ENCODE measurements at regions not wholly inside any gene's neighbourhood (a gene's known extent, or its start where the extent isn't known, plus 50 kb on each side); places are given as distances from the start of the nearest gene placed in this dataset.

DNA sequence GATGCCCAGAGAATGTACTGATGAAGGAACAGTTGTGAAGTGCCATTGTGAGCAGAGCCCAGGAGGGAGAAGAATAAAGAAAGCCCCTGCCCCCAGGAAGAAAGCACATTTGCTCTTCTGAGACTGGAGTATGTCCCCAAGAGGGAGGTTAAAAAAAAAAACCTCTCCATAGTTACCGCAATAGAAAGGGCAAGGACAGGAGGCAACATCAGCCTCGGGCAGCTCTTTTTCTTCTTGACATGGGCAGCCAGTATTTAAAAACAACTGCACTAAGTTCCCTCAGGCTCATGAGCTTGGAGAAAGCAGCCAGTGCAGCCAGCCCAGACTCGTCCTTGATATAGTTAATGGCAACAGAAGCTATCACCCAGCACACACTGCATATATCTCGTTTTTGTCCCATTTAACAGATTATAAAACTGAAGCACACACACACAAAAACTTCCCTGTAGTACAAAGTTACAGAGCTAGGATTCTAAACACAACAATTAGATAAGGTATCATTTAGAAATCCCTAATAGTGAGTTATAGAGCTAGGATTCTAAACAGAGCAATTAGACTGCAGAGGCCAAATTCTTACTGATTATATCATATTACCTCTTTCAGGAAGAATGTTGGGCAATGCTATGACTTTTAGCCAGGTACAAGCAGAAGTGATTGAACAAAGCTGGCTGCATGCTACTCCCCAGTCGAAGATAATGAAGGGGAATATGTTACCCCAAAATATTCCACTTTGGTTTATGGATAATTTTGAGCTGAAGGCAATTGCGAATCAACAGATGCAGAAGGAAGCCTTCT, 823.5 kb downstream of the GRID1 start:
- no peaks in the 10 kb centered on the region for H3K9me3 ChIP-seq
- 50 to 52% methylated on average over 6 of the region's 6 CpGs for WGBS, 2 donors (ENCODE audit: low coverage in 1 of 2)
- no peak overlapping the region for H3K27ac ChIP-seq
- ATAC-seq = no peak
- H3K4me3 ChIP-seq = no peak overlapping the region
- no peaks in the 10 kb centered on the region for H3K4me1 ChIP-seq
- H3K36me3 ChIP-seq = no peaks in the 10 kb centered on the region
- H3K27me3 ChIP-seq = peaks cover 7% of the 10 kb centered on the region
- TF ChIP-seq POLR2A (IDR thresholded peaks at IDR 0.05) = no peak
- no peak for TF ChIP-seq EP300 (IDR thresholded peaks at IDR 0.05)
- TF ChIP-seq POLR2AphosphoS5 (IDR thresholded peaks at IDR 0.05) = no peak
- TF ChIP-seq, protein P1, sequence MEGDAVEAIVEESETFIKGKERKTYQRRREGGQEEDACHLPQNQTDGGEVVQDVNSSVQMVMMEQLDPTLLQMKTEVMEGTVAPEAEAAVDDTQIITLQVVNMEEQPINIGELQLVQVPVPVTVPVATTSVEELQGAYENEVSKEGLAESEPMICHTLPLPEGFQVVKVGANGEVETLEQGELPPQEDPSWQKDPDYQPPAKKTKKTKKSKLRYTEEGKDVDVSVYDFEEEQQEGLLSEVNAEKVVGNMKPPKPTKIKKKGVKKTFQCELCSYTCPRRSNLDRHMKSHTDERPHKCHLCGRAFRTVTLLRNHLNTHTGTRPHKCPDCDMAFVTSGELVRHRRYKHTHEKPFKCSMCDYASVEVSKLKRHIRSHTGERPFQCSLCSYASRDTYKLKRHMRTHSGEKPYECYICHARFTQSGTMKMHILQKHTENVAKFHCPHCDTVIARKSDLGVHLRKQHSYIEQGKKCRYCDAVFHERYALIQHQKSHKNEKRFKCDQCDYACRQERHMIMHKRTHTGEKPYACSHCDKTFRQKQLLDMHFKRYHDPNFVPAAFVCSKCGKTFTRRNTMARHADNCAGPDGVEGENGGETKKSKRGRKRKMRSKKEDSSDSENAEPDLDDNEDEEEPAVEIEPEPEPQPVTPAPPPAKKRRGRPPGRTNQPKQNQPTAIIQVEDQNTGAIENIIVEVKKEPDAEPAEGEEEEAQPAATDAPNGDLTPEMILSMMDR (IDR thresholded peaks at IDR 0.05) = no peak

- ATAC-seq = no peak
- no peaks in the 10 kb centered on the region for H3K4me1 ChIP-seq
- no peak overlapping the region for H3K27ac ChIP-seq
- no peak overlapping the region for H3K4me3 ChIP-seq
- TF ChIP-seq, protein P1 (IDR thresholded peaks at IDR 0.05) = no peak
- TF ChIP-seq POLR2A (IDR thresholded peaks at IDR 0.05) (no peak), POLR2AphosphoS5 (IDR thresholded peaks at IDR 0.05) (no peak), EP300 (IDR thresholded peaks at IDR 0.05) (no peak)
- H3K27me3 ChIP-seq = peaks cover 11% of the 10 kb centered on the region
- 53 to 76% methylated on average over 3 of the region's 3 CpGs for WGBS, 2 donors (ENCODE audit: low coverage in 1 of 2)
- no peaks in the 10 kb centered on the region for H3K36me3 ChIP-seq
- no peaks in the 10 kb centered on the region for H3K9me3 ChIP-seq
These were observed 821.6 kb downstream of the GRID1 start for GRCh38 chr10:85544956-85545355.

DNA sequence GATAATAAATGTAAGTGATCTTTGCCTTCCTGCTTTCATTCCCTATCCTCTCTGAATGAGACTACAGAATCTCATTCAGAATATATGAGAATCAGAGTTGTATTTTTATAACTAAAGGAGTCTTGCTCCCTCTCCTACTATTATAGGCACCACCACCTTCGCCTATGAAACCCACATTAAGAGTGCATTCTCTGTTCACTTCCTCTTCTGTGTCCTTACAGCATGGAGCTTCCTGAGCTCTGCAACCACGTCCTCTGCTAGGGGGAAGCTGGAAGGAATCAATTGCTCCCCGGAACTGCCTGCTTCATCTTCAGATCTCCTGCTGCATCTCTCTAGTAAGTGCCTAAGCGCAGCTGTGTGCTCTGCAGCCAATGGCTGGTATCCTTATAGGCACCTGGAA, 820.7 kb downstream of the GRID1 start:
- TF ChIP-seq POLR2A (IDR thresholded peaks at IDR 0.05) (no peak), POLR2AphosphoS5 (IDR thresholded peaks at IDR 0.05) (no peak), EP300 (IDR thresholded peaks at IDR 0.05) (no peak)
- TF ChIP-seq, protein P1 (IDR thresholded peaks at IDR 0.05) = no peak
- Histone ChIP-seq H3K27ac (no peak overlapping the region), H3K4me3 (no peak overlapping the region), H3K4me1 (no peaks in the 10 kb centered on the region), H3K36me3 (no peaks in the 10 kb centered on the region), H3K9me3 (no peaks in the 10 kb centered on the region), H3K27me3 (peaks cover 11% of the 10 kb centered on the region)
- WGBS, 2 donors (ENCODE audit: low coverage in 1 of 2) = 47 to 50% methylated on average over 2 to 4 of the region's 4 CpGs
- no peak for ATAC-seq

GRCh38 chr10:85547460-85548023, 819.1 kb downstream of the GRID1 start:
- peaks cover 11% of the 10 kb centered on the region for H3K27me3 ChIP-seq
- WGBS, 2 donors (ENCODE audit: low coverage in 1 of 2) = 60 to 67% methylated on average over 1 of the region's 1 CpG
- no peak for TF ChIP-seq EP300 (IDR thresholded peaks at IDR 0.05)
- TF ChIP-seq POLR2AphosphoS5 (IDR thresholded peaks at IDR 0.05) = no peak
- TF ChIP-seq POLR2A (IDR thresholded peaks at IDR 0.05) = no peak
- TF ChIP-seq, protein P1 (IDR thresholded peaks at IDR 0.05) = no peak
- H3K36me3 ChIP-seq = no peaks in the 10 kb centered on the region
- H3K9me3 ChIP-seq = no peaks in the 10 kb centered on the region
- H3K4me3 ChIP-seq = no peak overlapping the region
- no peaks in the 10 kb centered on the region for H3K4me1 ChIP-seq
- no peak for ATAC-seq
- no peak overlapping the region for H3K27ac ChIP-seq

DNA sequence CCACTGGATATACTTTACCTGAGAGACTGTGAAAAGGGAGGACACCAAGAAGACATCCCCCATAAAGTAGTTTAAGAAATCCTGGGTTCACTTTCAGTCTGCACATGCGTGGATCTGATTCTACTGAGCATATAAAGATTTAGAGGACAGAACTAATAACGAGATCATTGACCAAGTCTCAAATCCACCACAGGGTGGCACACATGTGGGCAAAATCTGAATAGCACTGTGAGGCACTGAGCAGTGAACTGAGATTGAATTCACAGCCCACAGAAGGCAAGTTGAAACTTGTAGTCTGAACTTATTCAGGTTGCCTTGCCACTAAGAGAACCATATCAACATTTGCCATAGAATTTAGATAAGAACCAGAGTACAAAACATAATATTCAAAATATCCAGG, 818.6 kb downstream of the GRID1 start:
- Histone ChIP-seq H3K27ac (no peak overlapping the region), H3K4me3 (no peak overlapping the region), H3K9me3 (no peaks in the 10 kb centered on the region), H3K4me1 (no peaks in the 10 kb centered on the region), H3K36me3 (no peaks in the 10 kb centered on the region), H3K27me3 (peaks cover 11% of the 10 kb centered on the region)
- TF ChIP-seq EP300 (IDR thresholded peaks at IDR 0.05) = no peak
- TF ChIP-seq, protein P1 (IDR thresholded peaks at IDR 0.05) = peak in 2 of 4 experiments; percentile 18 to 30
- ATAC-seq = no peak
- WGBS, 2 donors (ENCODE audit: low coverage in 1 of 2) = 24 to 43% methylated on average over 2 of the region's 2 CpGs

All from gastroesophageal sphincter (tissue), 4 donors.